H9 (cell line): ENCODE measurements at regions not wholly inside any gene's neighbourhood (a gene's known extent, or its start where the extent isn't known, plus 50 kb on each side); places are given as distances from the start of the nearest gene placed in this dataset.

ENCODE experiments used
- DNase-seq: peaks from one replicate; pipeline ENCODE4 v3.0.0-alpha.2; 2017
- H2AFZ ChIP-seq: one replicate; pipeline ENCODE4 v1.6.1; 2013; ENCODE audit warnings: mild to moderate bottlenecking, low read length, control low read depth, moderate library complexity
- H2AK5ac ChIP-seq: 2 replicates; pipeline ENCODE4 v1.6.1; 2013; ENCODE audit warnings: low read length, control low read depth, mixed read lengths; ENCODE audit not compliant: insufficient read length
- H2BK120ac ChIP-seq: one replicate; pipeline ENCODE4 v1.6.1; 2013; ENCODE audit warnings: low read depth, mild to moderate bottlenecking, low read length, control low read depth, inconsistent platforms; ENCODE audit not compliant: poor library complexity, severe bottlenecking
- H2BK12ac ChIP-seq: 2 replicates; pipeline ENCODE4 v1.6.1; 2013; ENCODE audit warnings: low read length, control low read depth, mixed read lengths, low read depth; ENCODE audit not compliant: insufficient read length
- H2BK15ac ChIP-seq: 2 replicates; pipeline ENCODE4 v1.6.1; 2013; ENCODE audit warnings: low read depth, low read length, control low read depth
- H2BK20ac ChIP-seq: one replicate; pipeline ENCODE4 v1.6.1; 2013; ENCODE audit warnings: low read depth, mild to moderate bottlenecking, low read length, control low read depth, inconsistent platforms; ENCODE audit not compliant: poor library complexity, severe bottlenecking
- H2BK5ac ChIP-seq: 2 replicates; pipeline ENCODE4 v1.6.1; 2013; ENCODE audit warnings: low read length, control low read depth, mixed read lengths; ENCODE audit not compliant: insufficient read length
- H3K14ac ChIP-seq: 2 replicates; pipeline ENCODE4 v1.6.1; 2013; ENCODE audit warnings: low read length, control low read depth; ENCODE audit not compliant: insufficient read depth
- H3K18ac ChIP-seq: 2 replicates; pipeline ENCODE4 v1.6.1; 2013; ENCODE audit warnings: low read depth, mild to moderate bottlenecking, mixed read lengths, low read length, control low read depth; ENCODE audit not compliant: insufficient read length
- H3K23ac ChIP-seq: 2 replicates; pipeline ENCODE4 v1.6.1; 2013; ENCODE audit warnings: low read length, control low read depth, mixed read lengths, low read depth; ENCODE audit not compliant: insufficient read length
- H3K23me2 ChIP-seq: 2 replicates; pipeline ENCODE4 v1.6.1; 2013; ENCODE audit warnings: low read depth, mild to moderate bottlenecking, mixed read lengths, low read length, control low read depth; ENCODE audit not compliant: insufficient read length, poor library complexity, severe bottlenecking
- H3K27ac ChIP-seq: 2 replicates; pipeline ENCODE4 v1.5.1; 2013; ENCODE audit warnings: low read length, control low read depth, mixed read lengths, low read depth; ENCODE audit not compliant: insufficient read length
- H3K27me3 ChIP-seq: 2 replicates; pipeline ENCODE4 v1.6.1; 2013; ENCODE audit warnings: low read length, control low read depth, inconsistent platforms; ENCODE audit not compliant: insufficient read depth
- H3K4ac ChIP-seq: 2 replicates; pipeline ENCODE4 v1.6.1; 2013; ENCODE audit warnings: low read depth, mild to moderate bottlenecking, control low read depth, inconsistent platforms, low read length, moderate library complexity
- H3K4me1 ChIP-seq: 2 replicates; pipeline ENCODE4 v1.6.1; 2013; ENCODE audit warnings: low read length, control low read depth, inconsistent platforms; ENCODE audit not compliant: insufficient read depth
- H3K4me2 ChIP-seq: 2 replicates; pipeline ENCODE4 v1.6.1; 2013; ENCODE audit warnings: low read length, control low read depth, mixed read lengths; ENCODE audit not compliant: insufficient read length, insufficient read depth
- H3K56ac ChIP-seq: 2 replicates; pipeline ENCODE4 v1.6.1; 2013; ENCODE audit warnings: low read depth, mild to moderate bottlenecking, mixed read lengths, low read length, control low read depth; ENCODE audit not compliant: insufficient read length
- H3K79me1 ChIP-seq: 2 replicates; pipeline ENCODE4 v1.6.1; 2013; ENCODE audit warnings: low read depth, mild to moderate bottlenecking, moderate library complexity, low read length, control low read depth, inconsistent platforms; ENCODE audit not compliant: insufficient read depth, poor library complexity, severe bottlenecking
- H3K79me2 ChIP-seq: 2 replicates; pipeline ENCODE4 v1.6.1; 2013; ENCODE audit warnings: low read length, control low read depth, inconsistent platforms; ENCODE audit not compliant: insufficient read depth
- H3K9ac ChIP-seq: 2 replicates; pipeline ENCODE4 v1.6.1; 2013; ENCODE audit warnings: low read length, control low read depth, mixed read lengths; ENCODE audit not compliant: insufficient read length; ENCODE audit errors: extremely low read depth
- H3K9me3 ChIP-seq: one replicate; pipeline ENCODE4 v1.6.1; 2013; ENCODE audit warnings: low read depth, low read length, inconsistent platforms; ENCODE audit not compliant: control insufficient read depth
- H3T11ph ChIP-seq: one replicate; pipeline ENCODE4 v1.6.1; 2013; ENCODE audit warnings: mild to moderate bottlenecking, low read length, control low read depth, inconsistent platforms
- H4K20me1 ChIP-seq: one replicate; pipeline ENCODE4 v1.6.1; 2013; ENCODE audit not compliant: control insufficient read depth, insufficient read length, insufficient read depth
- H4K5ac ChIP-seq: 2 replicates; pipeline ENCODE4 v1.6.1; 2013; ENCODE audit warnings: low read depth, mild to moderate bottlenecking, mixed read lengths, low read length, control low read depth; ENCODE audit not compliant: insufficient read length
- H4K8ac ChIP-seq: replicated peaks from 2 replicates; pipeline ENCODE4 v1.6.1; 2013; ENCODE audit warnings: low read length, control low read depth, mixed read lengths, low read depth; ENCODE audit not compliant: insufficient read length
- H4K91ac ChIP-seq: 2 replicates; pipeline ENCODE4 v1.6.1; 2013; ENCODE audit warnings: low read depth, mild to moderate bottlenecking, moderate library complexity, mixed read lengths, low read length, control low read depth; ENCODE audit not compliant: insufficient read length
- H3K27ac Mint-ChIP-seq, 3 experiments: 2 replicates in 2 of 3; 3 replicates in 1 of 3; pipeline ENCODE4 v1.8.0; 2020 to 2021; ENCODE audit warnings: mixed read lengths in 3 of 3, mild to moderate bottlenecking in 1 of 3, moderate library complexity in 1 of 3
- H3K27me3 Mint-ChIP-seq: 2 replicates; pipeline ENCODE4 v1.8.0; 2021; ENCODE audit warnings: low read depth, mild to moderate bottlenecking, moderate library complexity, mixed read lengths
- H3K36me3 Mint-ChIP-seq, 3 experiments: 2 replicates in 2 of 3; 3 replicates in 1 of 3; pipeline ENCODE4 v1.8.0; 2020 to 2021; ENCODE audit warnings: low read depth in 3 of 3, mixed read lengths in 3 of 3; ENCODE audit not compliant: insufficient read depth in 1 of 3
- H3K4me1 Mint-ChIP-seq, 2 experiments: 2 replicates each; pipeline ENCODE4 v1.8.0; 2020; ENCODE audit warnings: mixed read lengths in 2 of 2
- H3K4me3 Mint-ChIP-seq, 2 experiments: 2 replicates in 1 of 2; 3 replicates in 1 of 2; pipeline ENCODE4 v1.8.0; 2020 to 2021; ENCODE audit warnings: mild to moderate bottlenecking in 2 of 2, mixed read lengths in 2 of 2, moderate library complexity in 1 of 2
- H3K9me3 Mint-ChIP-seq, 2 experiments: 2 replicates in 1 of 2; 3 replicates in 1 of 2; pipeline ENCODE4 v1.8.0; 2020; ENCODE audit warnings: mild to moderate bottlenecking in 2 of 2, mixed read lengths in 2 of 2, moderate library complexity in 1 of 2
- CTCF ChIP-seq: fragments of 200-600 bp; sonication (generic); conservative IDR thresholded peaks from 3 replicates; pipeline ENCODE4 v1.8.0; 2021; ENCODE audit warnings: antibody characterized with exemption, mild to moderate bottlenecking
- WGBS: extraction: QIAGEN DNeasy Blood & Tissue Kit; methylation state at CpG from one replicate; pipeline ENCODE4 v1.1.7; 2013; ENCODE audit warnings: missing lambda C conversion rate, low lambda C conversion rate, mixed read lengths; ENCODE audit not compliant: insufficient read length; ENCODE audit errors: extremely low coverage; 5-methylcytosine and 5-hydroxymethylcytosine counted together

DNA sequence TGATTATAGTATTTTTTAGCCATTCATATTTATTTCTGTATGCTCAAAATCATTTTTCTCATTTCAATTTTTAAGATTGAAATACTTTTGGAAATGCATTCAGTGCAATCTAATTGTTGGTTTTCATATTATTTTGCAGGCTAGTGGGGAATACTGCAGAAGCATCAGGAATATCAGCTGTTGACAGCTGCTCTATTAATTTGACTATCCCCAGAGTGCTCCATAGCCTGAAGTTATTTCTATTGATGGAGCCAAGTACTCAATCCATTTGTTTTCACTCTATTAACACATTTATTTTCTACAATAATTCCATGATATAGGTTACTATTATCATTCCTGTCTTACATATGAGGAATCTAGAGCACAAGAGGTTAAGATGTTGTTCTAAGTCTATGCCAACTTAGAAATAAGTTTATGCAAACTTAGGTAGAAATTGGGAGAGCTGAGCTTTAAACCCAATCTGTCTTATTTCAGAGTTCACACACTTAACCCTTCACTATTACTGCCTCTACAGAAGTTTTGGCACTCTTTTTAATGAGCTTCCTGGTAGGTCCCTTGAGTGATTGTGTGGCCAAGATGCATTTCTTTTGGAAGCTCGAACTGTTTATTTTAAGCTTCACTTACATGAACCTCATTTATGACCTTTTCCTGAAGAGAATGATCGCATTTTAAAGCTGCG is 65.6 kb upstream of the PCDH18 start:
- Histone ChIP-seq H3K4ac (no peak overlapping the region), H2BK20ac (no peak overlapping the region), H3K27ac (no peak overlapping the region), H3K27me3 (no peaks in the 10 kb centered on the region), H3K4me2 (no peak overlapping the region), H3K23me2 (no peaks in the 10 kb centered on the region), H2BK12ac (no peak overlapping the region), H3K9me3 (no peaks in the 10 kb centered on the region), H4K20me1 (no peaks in the 10 kb centered on the region), H3K79me1 (no peaks in the 10 kb centered on the region), H2BK15ac (no peak overlapping the region), H2BK5ac (no peak overlapping the region), H3K23ac (no peak overlapping the region), H3K14ac (no peak overlapping the region), H2BK120ac (no peak overlapping the region), H4K5ac (no peak overlapping the region), H2AFZ (no peak overlapping the region), H3K9ac (no peak overlapping the region), H3T11ph (no peak overlapping the region), H3K18ac (no peak overlapping the region), H4K91ac (no peak overlapping the region), H2AK5ac (no peak overlapping the region), H3K56ac (no peak overlapping the region), H4K8ac (no peak overlapping the region), H3K79me2 (no peaks in the 10 kb centered on the region), H3K4me1 (no peaks in the 10 kb centered on the region)
- H3K4me1 Mint-ChIP-seq = peaks cover 0 to 4% of the 10 kb centered on the region in 2 experiments; a peak in 1 of 4 replicates
- no peaks in the 10 kb centered on the region; the same call in 1 of the 2 replicates for H3K27me3 Mint-ChIP-seq
- H3K9me3 Mint-ChIP-seq = peaks cover 3% of the 10 kb centered on the region in 2 experiments; a peak in 2 of 5 replicates
- no peak for TF ChIP-seq CTCF
- WGBS = no CpG with 5 or more reads among the region's 3 CpGs
- H3K36me3 Mint-ChIP-seq = peaks cover 0 to 5% (median 2%) of the 10 kb centered on the region in 3 experiments; a peak in 2 of 7 replicates
- DNase-seq = no peak
- no peak overlapping the region; a peak in 1 of 7 replicates for H3K27ac Mint-ChIP-seq
- no peak overlapping the region for H3K4me3 Mint-ChIP-seq
